ENCODE measurements at regions not wholly inside any gene's neighbourhood (a gene's known extent, or its start where the extent isn't known, plus 50 kb on each side); places are given as distances from the start of the nearest gene placed in this dataset.
A peak's percentile ranks its signal among the peaks of the same experiment; 100 is the strongest.
"Not testable (repeated sequence)": the region's sequence is repeated elsewhere in the genome, so short reads cannot be mapped to it uniquely, and the experiment has no call there.

DNA sequence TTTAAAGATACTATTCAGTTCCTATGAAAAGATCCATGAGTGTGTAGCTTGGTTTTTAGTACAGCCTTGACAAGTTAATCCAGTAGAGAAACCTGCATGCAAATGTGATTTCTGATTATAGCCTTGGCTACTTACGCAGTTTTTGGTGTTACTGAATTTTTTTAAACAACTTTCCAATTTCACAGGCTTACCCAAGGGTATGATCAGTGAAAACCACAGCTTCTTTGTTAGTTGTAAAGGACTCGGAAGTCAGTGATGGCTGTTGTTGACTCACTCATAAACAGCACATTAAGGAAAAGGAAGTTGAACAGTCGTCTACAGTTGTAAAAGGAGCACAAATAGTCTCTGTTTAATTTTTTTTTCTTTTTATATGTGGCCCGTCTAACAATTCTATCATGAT lies 924.6 kb upstream of the ADAMTS5 start:
- not testable (repeated sequence) for H3K4me3 ChIP-seq; H3K9me3 ChIP-seq; H3K27ac ChIP-seq; ATAC-seq (ENCODE audit: low FRiP score in 2 of 2); DNase-seq; H3K36me3 ChIP-seq; H3K4me1 ChIP-seq; H3K27me3 ChIP-seq
- WGBS, 2 donors, result 45 to 50% methylated on average over 4 of the region's 4 CpGs

- not testable (repeated sequence) for H3K27me3 ChIP-seq; H3K4me1 ChIP-seq; H3K4me3 ChIP-seq; H3K27ac ChIP-seq; H3K36me3 ChIP-seq; ATAC-seq (ENCODE audit: low FRiP score in 2 of 2); DNase-seq; H3K9me3 ChIP-seq
- WGBS, 2 donors, result 92 to 93% methylated on average over 1 of the region's 1 CpG
These were observed 921.0 kb upstream of the ADAMTS5 start for GRCh38 chr21:27887808-27888455.

DNA sequence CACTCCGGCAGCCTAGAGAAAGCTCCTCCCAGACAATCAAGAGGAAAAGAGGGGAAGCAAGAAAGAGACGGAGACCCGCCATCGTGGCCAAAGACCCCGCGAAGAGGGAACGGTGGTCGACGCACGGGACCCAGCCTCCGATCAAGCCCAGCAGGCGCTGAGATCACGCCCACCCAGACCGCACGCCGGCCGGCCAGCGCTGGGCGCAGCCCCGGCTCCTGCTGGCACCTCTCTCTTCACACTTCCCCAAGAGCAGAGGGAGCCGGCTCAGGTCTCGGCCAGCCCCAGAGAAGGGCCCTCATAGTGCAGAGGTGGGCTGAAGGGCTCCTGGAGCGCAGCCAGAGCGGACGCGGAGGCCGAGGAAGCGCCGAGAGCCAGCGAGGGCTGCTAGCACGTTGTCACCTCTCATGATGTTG lies 918.4 kb upstream of the ADAMTS5 start:
- DNase-seq (peak in 1 of 2 donors; percentile 81), ATAC-seq (ENCODE audit: low FRiP score in 2 of 2) (no peak)
- H3K27ac ChIP-seq, result no peak overlapping the region
- H3K4me1 ChIP-seq, result no peaks in the 10 kb centered on the region
- WGBS, 2 donors, result 96% methylated on average over 31 of the region's 31 CpGs
- no peaks in the 10 kb centered on the region for H3K9me3 ChIP-seq
- no peak overlapping the region for H3K4me3 ChIP-seq
- H3K27me3 ChIP-seq, result no peaks in the 10 kb centered on the region
- TF ChIP-seq, protein P1, sequence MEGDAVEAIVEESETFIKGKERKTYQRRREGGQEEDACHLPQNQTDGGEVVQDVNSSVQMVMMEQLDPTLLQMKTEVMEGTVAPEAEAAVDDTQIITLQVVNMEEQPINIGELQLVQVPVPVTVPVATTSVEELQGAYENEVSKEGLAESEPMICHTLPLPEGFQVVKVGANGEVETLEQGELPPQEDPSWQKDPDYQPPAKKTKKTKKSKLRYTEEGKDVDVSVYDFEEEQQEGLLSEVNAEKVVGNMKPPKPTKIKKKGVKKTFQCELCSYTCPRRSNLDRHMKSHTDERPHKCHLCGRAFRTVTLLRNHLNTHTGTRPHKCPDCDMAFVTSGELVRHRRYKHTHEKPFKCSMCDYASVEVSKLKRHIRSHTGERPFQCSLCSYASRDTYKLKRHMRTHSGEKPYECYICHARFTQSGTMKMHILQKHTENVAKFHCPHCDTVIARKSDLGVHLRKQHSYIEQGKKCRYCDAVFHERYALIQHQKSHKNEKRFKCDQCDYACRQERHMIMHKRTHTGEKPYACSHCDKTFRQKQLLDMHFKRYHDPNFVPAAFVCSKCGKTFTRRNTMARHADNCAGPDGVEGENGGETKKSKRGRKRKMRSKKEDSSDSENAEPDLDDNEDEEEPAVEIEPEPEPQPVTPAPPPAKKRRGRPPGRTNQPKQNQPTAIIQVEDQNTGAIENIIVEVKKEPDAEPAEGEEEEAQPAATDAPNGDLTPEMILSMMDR (IDR thresholded peaks at IDR 0.05), result no peak
- TF ChIP-seq POLR2A (IDR thresholded peaks at IDR 0.05) (no peak), POLR2AphosphoS5 (IDR thresholded peaks at IDR 0.05) (no peak), EP300 (IDR thresholded peaks at IDR 0.05) (no peak)
- H3K36me3 ChIP-seq, result no peaks in the 10 kb centered on the region

- not testable (repeated sequence) for H3K4me1 ChIP-seq; H3K36me3 ChIP-seq; DNase-seq; ATAC-seq (ENCODE audit: low FRiP score in 2 of 2); H3K27me3 ChIP-seq; H3K4me3 ChIP-seq; H3K9me3 ChIP-seq; H3K27ac ChIP-seq
- WGBS, 2 donors, result 69 to 78% methylated on average over 3 of the region's 3 CpGs
These were observed 914.4 kb upstream of the ADAMTS5 start for GRCh38 chr21:27881331-27881730.

DNA sequence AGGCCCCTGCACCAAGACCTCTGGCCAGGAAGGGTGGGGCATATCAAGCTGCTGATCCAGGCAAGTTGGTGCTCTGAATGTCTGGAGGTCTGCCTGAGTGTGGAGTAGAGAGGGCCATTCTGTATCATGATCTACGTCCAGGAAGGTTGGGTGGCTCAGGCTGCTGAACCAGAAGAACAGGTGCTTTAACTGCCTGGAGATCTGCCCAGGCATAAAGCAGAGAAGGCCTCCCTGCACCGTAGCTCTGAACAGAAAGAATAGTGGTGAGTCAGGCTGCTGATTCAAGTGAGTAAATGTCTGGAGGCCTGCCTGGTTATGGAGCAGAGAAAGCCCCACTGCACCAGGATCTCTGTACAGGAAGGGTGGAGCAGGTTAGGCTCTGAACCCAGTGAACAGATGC lies 905.5 kb upstream of the ADAMTS5 start:
- not testable (repeated sequence) for H3K36me3 ChIP-seq; H3K4me3 ChIP-seq; H3K27ac ChIP-seq; ATAC-seq (ENCODE audit: low FRiP score in 2 of 2); H3K27me3 ChIP-seq; H3K9me3 ChIP-seq; DNase-seq; H3K4me1 ChIP-seq
- 50% methylated on average over 1 of the region's 2 CpGs; no CpG with 5 or more reads in 1 of the 2 donors for WGBS, 2 donors

GRCh38 chr21:27870755-27871154 lies 903.9 kb upstream of the ADAMTS5 start:
- H3K27ac ChIP-seq; H3K27me3 ChIP-seq; ATAC-seq (ENCODE audit: low FRiP score in 2 of 2); DNase-seq; H3K36me3 ChIP-seq; H3K4me3 ChIP-seq; H3K4me1 ChIP-seq; H3K9me3 ChIP-seq: not testable (repeated sequence)

DNA sequence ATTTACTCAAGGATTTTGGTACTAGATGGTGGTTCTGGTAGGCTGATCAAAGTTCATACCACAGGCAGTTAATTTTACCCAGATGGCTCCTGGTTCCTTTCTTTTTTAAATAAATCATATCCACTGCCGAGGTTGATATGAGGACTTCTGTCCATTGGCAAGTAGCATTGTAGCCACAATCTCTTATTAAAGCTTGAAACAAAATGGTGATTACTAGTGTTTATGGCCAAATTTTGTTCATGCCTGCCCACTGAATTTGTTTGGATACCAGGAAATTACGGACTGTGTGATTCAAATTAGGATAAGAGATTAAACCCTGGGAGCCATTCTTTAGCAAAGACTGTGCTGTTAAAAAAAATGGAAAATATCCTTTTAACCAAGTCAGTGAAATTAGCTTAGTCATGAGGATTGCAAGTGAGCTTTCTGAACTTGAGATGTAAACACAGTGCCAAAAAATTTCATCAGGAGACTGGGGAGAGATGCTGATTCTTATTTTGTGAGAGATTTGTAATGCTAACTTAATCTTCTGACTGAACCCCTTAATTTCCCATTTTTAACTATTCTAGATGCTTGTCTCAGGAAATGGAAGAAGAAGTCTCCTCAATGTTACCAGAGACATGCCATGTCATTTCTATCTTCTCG lies 893.5 kb upstream of the ADAMTS5 start:
- WGBS, 2 donors, result 67 to 72% methylated on average over 3 of the region's 3 CpGs
- H3K9me3 ChIP-seq; DNase-seq; ATAC-seq (ENCODE audit: low FRiP score in 2 of 2); H3K36me3 ChIP-seq; H3K4me3 ChIP-seq; H3K27me3 ChIP-seq; H3K27ac ChIP-seq; H3K4me1 ChIP-seq: not testable (repeated sequence)

GRCh38 chr21:27858053-27858825 lies 891.4 kb upstream of the ADAMTS5 start:
- H3K27ac ChIP-seq; ATAC-seq (ENCODE audit: low FRiP score in 2 of 2); H3K4me3 ChIP-seq; H3K36me3 ChIP-seq; H3K9me3 ChIP-seq; DNase-seq; H3K4me1 ChIP-seq; H3K27me3 ChIP-seq: not testable (repeated sequence)
- WGBS, 2 donors, result 91 to 97% methylated on average over 5 of the region's 5 CpGs

- not testable (repeated sequence) for H3K9me3 ChIP-seq; DNase-seq; H3K27ac ChIP-seq; H3K4me3 ChIP-seq; H3K27me3 ChIP-seq; ATAC-seq (ENCODE audit: low FRiP score in 2 of 2); H3K36me3 ChIP-seq; H3K4me1 ChIP-seq
- WGBS, 2 donors, result 73 to 77% methylated on average over 3 of the region's 3 CpGs
These were observed 890.1 kb upstream of the ADAMTS5 start for GRCh38 chr21:27856988-27857387.
